H1 (cell line): ENCODE measurements at regions not wholly inside any gene's neighbourhood (a gene's known extent, or its start where the extent isn't known, plus 50 kb on each side); places are given as distances from the start of the nearest gene placed in this dataset.

Experiments
- CTCF ChIA-PET: fragments of 300-600 bp; sonication (Branson Sonifier 250); formaldehyde crosslinking; loops from one replicate; lab custom pipeline; 2021; ENCODE audit not compliant: partially characterized antibody; lab: Charles Lee
- POLR2A ChIA-PET: fragments of 300-600 bp; sonication (Branson Sonifier 250); formaldehyde crosslinking; loops from one replicate; lab custom pipeline; 2021; ENCODE audit warnings: inconsistent platforms; ENCODE audit not compliant: partially characterized antibody; lab: Charles Lee
- DNase-seq, 2 experiments: peaks; one replicate each; pipeline versions ENCODE4 v3.0.0 to v3.0.0-alpha.2; 2010 to 2022; ENCODE audit warnings: low spot score in 2 of 2, low read depth in 1 of 2, mixed read lengths in 1 of 2
- FAIRE-seq: peaks from 2 replicates; lab custom pipeline; 2011; peaks lifted over from hg19 to GRCh38; lab: Jason Lieb, UNC
- H2AFZ ChIP-seq: 2 replicates; pipeline ENCODE4 v1.8.1; 2012; ENCODE audit warnings: low read length, inconsistent platforms
- H2AK5ac ChIP-seq: 2 replicates; pipeline ENCODE4 v1.6.1; 2013; ENCODE audit warnings: low read depth, low read length
- H2BK120ac ChIP-seq: replicated peaks from 2 replicates; pipeline ENCODE3; 2013; ENCODE audit warnings: low read depth, low read length, inconsistent platforms
- H2BK12ac ChIP-seq: 2 replicates; pipeline ENCODE4 v1.6.1; 2013; ENCODE audit warnings: low read depth, low read length
- H2BK15ac ChIP-seq: 2 replicates; pipeline ENCODE4 v1.6.1; 2013; ENCODE audit warnings: low read length
- H2BK20ac ChIP-seq: 2 replicates; pipeline ENCODE4 v1.6.1; 2013; ENCODE audit warnings: low read length
- H2BK5ac ChIP-seq: 2 replicates; pipeline ENCODE4 v1.6.1; 2013; ENCODE audit warnings: low read depth, low read length
- H3K14ac ChIP-seq: 2 replicates; pipeline ENCODE4 v1.6.1; 2013; ENCODE audit warnings: inconsistent platforms; ENCODE audit not compliant: insufficient read length
- H3K18ac ChIP-seq: 2 replicates; pipeline ENCODE4 v1.6.1; 2013; ENCODE audit warnings: low read length; ENCODE audit errors: extremely low read depth
- H3K23ac ChIP-seq: 2 replicates; pipeline ENCODE4 v1.6.1; 2013; ENCODE audit warnings: inconsistent platforms; ENCODE audit not compliant: insufficient read length
- H3K23me2 ChIP-seq: 2 replicates; pipeline ENCODE4 v1.6.1; 2013; ENCODE audit warnings: low read depth, low read length
- H3K27ac ChIP-seq: 2 replicates; pipeline ENCODE4 v1.6.1; 2011; ENCODE audit warnings: low read depth, low read length, inconsistent platforms
- H3K27me3 ChIP-seq, 4 experiments: replicated peaks in 1 of 4; 1 replicate in 1 of 4; 2 replicates in 3 of 4; pipeline versions ENCODE4 v1.6.1 to v1.8.1; 2011 to 2013; ENCODE audit warnings: low read length in 3 of 4, mild to moderate bottlenecking in 3 of 4, inconsistent platforms in 2 of 4, mixed read lengths in 2 of 4, moderate library complexity in 1 of 4; ENCODE audit not compliant: control insufficient read depth in 3 of 4, insufficient read depth in 3 of 4; ENCODE audit errors: extremely low read depth in 1 of 4
- H3K36me3 ChIP-seq, 4 experiments: 2 replicates each; pipeline versions ENCODE4 v1.6.1 to v1.8.1; 2011 to 2013; ENCODE audit warnings: mild to moderate bottlenecking in 4 of 4, low read length in 3 of 4, moderate library complexity in 2 of 4, control low read depth in 1 of 4, inconsistent platforms in 1 of 4; ENCODE audit not compliant: insufficient read depth in 4 of 4, control insufficient read depth in 2 of 4
- H3K4ac ChIP-seq: replicated peaks from 2 replicates; pipeline ENCODE3; 2013; ENCODE audit warnings: low read length, low read depth, mixed read lengths, inconsistent platforms; ENCODE audit not compliant: insufficient read length
- H3K4me1 ChIP-seq, 4 experiments: replicated peaks in 1 of 4; 1 replicate in 1 of 4; 2 replicates in 3 of 4; pipeline versions ENCODE4 v1.6.1 to v1.8.1; 2011 to 2013; ENCODE audit warnings: low read length in 3 of 4, inconsistent platforms in 2 of 4, mixed read lengths in 1 of 4; ENCODE audit not compliant: insufficient read depth in 4 of 4, control insufficient read depth in 3 of 4
- H3K4me2 ChIP-seq, 2 experiments: 2 replicates each; pipeline versions ENCODE4 v1.6.1 to v1.8.1; 2011 to 2013; ENCODE audit warnings: low read depth in 2 of 2, low read length in 2 of 2, control low read depth in 1 of 2, inconsistent platforms in 1 of 2, mild to moderate bottlenecking in 1 of 2; ENCODE audit not compliant: insufficient read depth in 1 of 2
- H3K4me3 ChIP-seq, 4 experiments: fragments of 200-600, 300-600 bp in 1 of 4; sonication (generic), shearing (Covaris generic), sonication (Bioruptor Twin) in 1 of 4; 2 replicates each; pipeline versions ENCODE4 v1.5.1 to v1.8.1; 2011 to 2016; ENCODE audit warnings: low read length in 4 of 4, low read depth in 3 of 4, control low read depth in 2 of 4, inconsistent platforms in 2 of 4, mild to moderate bottlenecking in 2 of 4, mixed read lengths in 1 of 4, moderate library complexity in 1 of 4; ENCODE audit not compliant: insufficient read depth in 2 of 4; ENCODE audit errors: extremely low read depth in 1 of 4
- H3K56ac ChIP-seq: replicated peaks from 2 replicates; pipeline ENCODE3; 2013; ENCODE audit warnings: low read depth, mild to moderate bottlenecking, mixed read lengths, low read length, inconsistent platforms; ENCODE audit not compliant: insufficient read length
- H3K79me1 ChIP-seq: 2 replicates; pipeline ENCODE4 v1.6.1; 2013; ENCODE audit warnings: low read depth, low read length, control low read depth
- H3K79me2 ChIP-seq, 2 experiments: 2 replicates each; pipeline versions ENCODE4 v1.6.1 to v1.8.1; 2012 to 2013; ENCODE audit warnings: low read length in 2 of 2, mild to moderate bottlenecking in 2 of 2, inconsistent platforms in 1 of 2; ENCODE audit not compliant: insufficient read depth in 2 of 2, control insufficient read depth in 1 of 2
- H3K9ac ChIP-seq, 4 experiments: replicated peaks in 1 of 4; 1 replicate in 1 of 4; 2 replicates in 3 of 4; pipeline versions ENCODE4 v1.6.1 to v1.8.1; 2011 to 2013; ENCODE audit warnings: low read depth in 3 of 4, low read length in 3 of 4, control low read depth in 2 of 4, mild to moderate bottlenecking in 2 of 4, moderate library complexity in 2 of 4, inconsistent platforms in 1 of 4; ENCODE audit errors: extremely low read depth in 1 of 4
- H3K9me3 ChIP-seq, 2 experiments: 2 replicates each; pipeline versions ENCODE4 v1.6.1 to v1.8.1; 2012 to 2013; ENCODE audit warnings: mild to moderate bottlenecking in 2 of 2, moderate library complexity in 2 of 2, control low read depth in 1 of 2, inconsistent platforms in 1 of 2, low read depth in 1 of 2, low read length in 1 of 2, mixed read lengths in 1 of 2; ENCODE audit not compliant: insufficient read depth in 2 of 2
- H4K20me1 ChIP-seq, 2 experiments: replicated peaks in 1 of 2; 2 replicates each; pipeline versions ENCODE3 to v1.8.1; 2011 to 2013; ENCODE audit warnings: inconsistent platforms in 2 of 2, low read length in 2 of 2, mild to moderate bottlenecking in 1 of 2; ENCODE audit not compliant: insufficient read depth in 2 of 2, control insufficient read depth in 1 of 2
- H4K5ac ChIP-seq: 2 replicates; pipeline ENCODE4 v1.6.1; 2013; ENCODE audit warnings: low read length, low read depth, mixed read lengths, inconsistent platforms; ENCODE audit not compliant: insufficient read length
- H4K8ac ChIP-seq: 2 replicates; pipeline ENCODE4 v1.8.0; 2013; ENCODE audit warnings: mild to moderate bottlenecking, moderate library complexity, low read length, inconsistent platforms; ENCODE audit not compliant: insufficient read depth; ENCODE audit errors: extremely low read depth
- H4K91ac ChIP-seq: replicated peaks from 2 replicates; pipeline ENCODE3; 2013; ENCODE audit warnings: low read length, mixed read lengths, inconsistent platforms; ENCODE audit not compliant: insufficient read length
- BRCA1 ChIP-seq: IDR thresholded peaks from 2 replicates; pipeline ENCODE4 v1.6.1; 2012; ENCODE audit warnings: low read depth, low read length, improper control_type of control experiment
- CBX5 ChIP-seq: fragments of 300-800, 300-1000 bp; sonication (generic); IDR thresholded peaks from 2 replicates; pipeline ENCODE4 v1.7.1; 2016; ENCODE audit warnings: antibody characterized with exemption, low read length, low read depth
- CEBPB ChIP-seq: IDR thresholded peaks from 2 replicates; pipeline ENCODE4 v1.6.1; 2012; ENCODE audit warnings: low read depth, low read length
- CHD2 ChIP-seq: IDR thresholded peaks from 2 replicates; pipeline ENCODE4 v1.6.1; 2012; ENCODE audit warnings: low read length, improper control_type of control experiment
- EGR1 ChIP-seq: IDR thresholded peaks from 2 replicates; pipeline ENCODE4 v1.6.1; 2011; ENCODE audit warnings: low read depth, low read length, borderline replicate concordance
- EZH2 ChIP-seq: fragments of 200-600 bp; sonication (generic); IDR thresholded peaks from 2 replicates; pipeline ENCODE4 v1.7.1; 2012; ENCODE audit warnings: low read depth, mild to moderate bottlenecking, moderate library complexity, low read length, inconsistent platforms; ENCODE audit not compliant: severe bottlenecking
- PHF8 ChIP-seq: fragments of 200-600 bp; sonication (generic); conservative IDR thresholded peaks from 2 replicates; pipeline ENCODE4 v1.7.1; 2012; ENCODE audit warnings: low read depth, mild to moderate bottlenecking, inconsistent platforms, low read length, moderate library complexity
- TAF1 ChIP-seq: IDR thresholded peaks from 2 replicates; pipeline ENCODE4 v1.6.1; 2011; ENCODE audit warnings: mild to moderate bottlenecking, low read depth, low read length
- TF ChIP-seq, protein P1 (sequence below): IDR thresholded peaks from 2 replicates; pipeline ENCODE4 v1.6.1; 2012; ENCODE audit warnings: inconsistent platforms

DNA sequence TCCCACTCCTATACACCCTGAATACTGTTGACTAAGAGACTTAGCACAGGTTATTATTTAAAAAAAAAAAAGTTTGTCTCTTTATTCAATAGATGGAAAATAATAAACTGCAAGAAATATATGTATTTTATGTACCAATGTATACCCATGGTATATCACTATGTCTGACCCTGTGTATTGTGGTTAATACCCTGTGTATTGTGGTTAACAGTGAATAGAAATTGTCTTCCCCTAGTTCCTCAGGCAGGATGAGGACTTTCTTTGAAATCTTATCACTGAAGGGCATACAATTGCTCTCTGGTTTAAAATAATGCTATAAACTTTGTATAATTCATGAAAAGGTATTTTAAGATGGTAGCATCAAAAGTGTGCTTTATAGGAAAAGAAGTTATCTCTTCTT lies 80.0 kb upstream of the TMEM106B start:
- H3K79me2 ChIP-seq = no peaks in the 10 kb centered on the region
- no peaks in the 10 kb centered on the region for H3K36me3 ChIP-seq
- no peak overlapping the region for H2AK5ac ChIP-seq
- no peaks in the 10 kb centered on the region for H4K20me1 ChIP-seq
- no peak overlapping the region for H2BK12ac ChIP-seq
- H2BK5ac ChIP-seq = no peak overlapping the region
- H3K14ac ChIP-seq = no peak overlapping the region
- H3K4me1 ChIP-seq = no peaks in the 10 kb centered on the region
- no peaks in the 10 kb centered on the region for H3K9me3 ChIP-seq
- H3K4ac ChIP-seq = no peak overlapping the region
- no peak overlapping the region for H2AFZ ChIP-seq
- H3K27ac ChIP-seq = no peak overlapping the region
- no peak overlapping the region for H3K56ac ChIP-seq
- no peak overlapping the region for H4K8ac ChIP-seq
- no peaks in the 10 kb centered on the region for H3K79me1 ChIP-seq
- ChIA-PET POLR2A (no interaction called here), CTCF (no interaction called here)
- no peak overlapping the region for H4K5ac ChIP-seq
- H3K9ac ChIP-seq = no peak overlapping the region
- H3K4me3 ChIP-seq = no peak overlapping the region
- no peak overlapping the region for H3K18ac ChIP-seq
- no peak overlapping the region for H2BK15ac ChIP-seq
- no peak overlapping the region for H2BK20ac ChIP-seq
- H4K91ac ChIP-seq = no peak overlapping the region
- H3K27me3 ChIP-seq = no peaks in the 10 kb centered on the region
- no peak overlapping the region for H3K23ac ChIP-seq
- no peak overlapping the region for H3K4me2 ChIP-seq
- no peak for FAIRE-seq
- H2BK120ac ChIP-seq = no peak overlapping the region
- TF ChIP-seq BRCA1 = no peak
- no peak for TF ChIP-seq EGR1
- no peak for TF ChIP-seq CEBPB
- TF ChIP-seq TAF1 = no peak
- TF ChIP-seq PHF8 = no peak
- TF ChIP-seq CHD2 = no peak
- TF ChIP-seq, protein P1, sequence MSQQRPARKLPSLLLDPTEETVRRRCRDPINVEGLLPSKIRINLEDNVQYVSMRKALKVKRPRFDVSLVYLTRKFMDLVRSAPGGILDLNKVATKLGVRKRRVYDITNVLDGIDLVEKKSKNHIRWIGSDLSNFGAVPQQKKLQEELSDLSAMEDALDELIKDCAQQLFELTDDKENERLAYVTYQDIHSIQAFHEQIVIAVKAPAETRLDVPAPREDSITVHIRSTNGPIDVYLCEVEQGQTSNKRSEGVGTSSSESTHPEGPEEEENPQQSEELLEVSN = no peak
- TF ChIP-seq CBX5 = no peak
- TF ChIP-seq EZH2 = no peak
- no peak for DNase-seq
- H3K23me2 ChIP-seq = no peaks in the 10 kb centered on the region
